ENCODE measurements at regions not wholly inside any gene's neighbourhood (a gene's known extent, or its start where the extent isn't known, plus 50 kb on each side); places are given as distances from the start of the nearest gene placed in this dataset.

DNA sequence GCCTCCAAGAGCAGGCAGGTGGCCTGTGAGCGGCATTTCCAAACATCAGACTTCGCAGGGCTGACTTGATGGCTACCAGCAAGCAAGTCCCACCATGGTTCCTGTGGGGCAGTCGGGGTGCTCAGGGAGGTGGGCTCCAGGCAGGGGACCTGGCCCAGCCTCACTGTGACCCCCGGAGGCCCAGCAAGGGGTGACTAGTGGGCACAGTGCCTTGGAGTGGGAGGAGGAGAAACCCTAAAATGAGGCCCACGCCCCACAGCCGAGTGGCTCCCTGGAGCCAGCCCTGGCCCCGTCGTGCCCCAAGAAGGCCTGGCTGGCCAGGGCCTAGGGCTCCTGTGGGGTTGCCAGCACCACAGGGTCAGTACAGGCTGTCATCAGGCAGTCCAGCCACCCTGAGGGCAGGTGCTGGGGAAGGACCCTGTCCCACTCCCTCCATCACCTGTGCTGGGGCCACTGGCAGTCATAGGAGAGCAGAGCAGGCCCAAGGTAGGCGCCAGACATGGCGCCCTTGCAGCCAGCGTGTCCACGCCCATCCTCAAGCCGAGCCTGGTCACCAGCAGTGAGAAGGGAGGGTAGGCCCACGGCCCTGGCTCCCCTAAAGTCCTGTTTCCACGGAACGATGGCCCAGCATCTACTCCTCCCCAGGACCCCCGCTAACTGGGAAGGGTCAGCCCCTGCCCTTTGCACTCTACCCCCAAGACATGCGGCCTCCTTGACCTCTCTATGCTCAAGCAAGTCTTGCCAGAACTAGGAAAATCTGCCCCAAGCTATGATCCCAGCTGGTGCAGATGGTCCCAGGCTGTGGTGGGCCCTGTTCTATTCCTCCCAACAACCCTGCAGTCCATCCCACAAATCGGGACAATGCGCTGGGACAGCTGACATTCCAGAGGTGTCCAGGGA lies 144.2 kb upstream of the C14orf180 start:
- CTCF ChIA-PET: no interaction called here
- H3K4me2 ChIP-seq: no peak overlapping the region
- H3K27ac ChIP-seq: no peak overlapping the region
- FAIRE-seq (no peak), DNase-seq (ENCODE audit: low read depth in 1 of 2, low spot score in 1 of 2) (no peak), ATAC-seq (no peak)
- WGBS (ENCODE audit: missing lambda C conversion rate): 90% methylated on average over 12 of the region's 20 CpGs
- H3K4me3 ChIP-seq: no peak overlapping the region
- no peaks in the 10 kb centered on the region for H3K4me1 ChIP-seq
- TF ChIP-seq FOSL2 (IDR thresholded peaks at IDR 0.05) (no peak), FOSL2 (CRISPR knock-in tag; IDR thresholded peaks at IDR 0.05) (no peak), NFE2L2 (conservative IDR thresholded peaks at IDR 0.05; ENCODE audit: low read length) (no peak), PHF8 (IDR thresholded peaks at IDR 0.05; ENCODE audit: borderline replicate concordance, low read depth) (no peak), CHD4 (IDR thresholded peaks at IDR 0.05; ENCODE audit: borderline replicate concordance) (no peak), TP53 (CRISPR knock-in tag; IDR thresholded peaks at IDR 0.05) (no peak), POLR2A (IDR thresholded peaks at IDR 0.05; ENCODE audit: low read length) (no peak), CEBPB (IDR thresholded peaks at IDR 0.05) (no peak), CBX2 (IDR thresholded peaks at IDR 0.05; ENCODE audit: borderline replicate concordance, low read depth) (no peak), ZC3H11A (IDR thresholded peaks at IDR 0.05) (no peak), EHMT2 (IDR thresholded peaks at IDR 0.05; ENCODE audit: low read depth) (no peak), ZSCAN20 (CRISPR knock-in tag; IDR thresholded peaks at IDR 0.05) (no peak), NR3C1 (IDR thresholded peaks at IDR 0.05) (no peak), HDAC2 (IDR thresholded peaks at IDR 0.05) (no peak), BHLHE40 (IDR thresholded peaks at IDR 0.05; ENCODE audit: low read depth, low read length) (no peak), FOSB (CRISPR knock-in tag; IDR thresholded peaks at IDR 0.05) (no peak), HOXA7 (CRISPR knock-in tag; IDR thresholded peaks at IDR 0.05) (no peak), CHD2 (IDR thresholded peaks at IDR 0.05; ENCODE audit: low read length, partially characterized antibody) (no peak)
- TF ChIP-seq, protein P1, sequence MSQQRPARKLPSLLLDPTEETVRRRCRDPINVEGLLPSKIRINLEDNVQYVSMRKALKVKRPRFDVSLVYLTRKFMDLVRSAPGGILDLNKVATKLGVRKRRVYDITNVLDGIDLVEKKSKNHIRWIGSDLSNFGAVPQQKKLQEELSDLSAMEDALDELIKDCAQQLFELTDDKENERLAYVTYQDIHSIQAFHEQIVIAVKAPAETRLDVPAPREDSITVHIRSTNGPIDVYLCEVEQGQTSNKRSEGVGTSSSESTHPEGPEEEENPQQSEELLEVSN (IDR thresholded peaks at IDR 0.05; ENCODE audit: borderline replicate concordance, low read depth): no peak
- TF ChIP-seq, protein P2, sequence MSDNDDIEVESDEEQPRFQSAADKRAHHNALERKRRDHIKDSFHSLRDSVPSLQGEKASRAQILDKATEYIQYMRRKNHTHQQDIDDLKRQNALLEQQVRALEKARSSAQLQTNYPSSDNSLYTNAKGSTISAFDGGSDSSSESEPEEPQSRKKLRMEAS (IDR thresholded peaks at IDR 0.05): no peak
- POLR2A ChIA-PET: no interaction called here
- no peaks in the 10 kb centered on the region for H3K9me3 ChIP-seq

DNA sequence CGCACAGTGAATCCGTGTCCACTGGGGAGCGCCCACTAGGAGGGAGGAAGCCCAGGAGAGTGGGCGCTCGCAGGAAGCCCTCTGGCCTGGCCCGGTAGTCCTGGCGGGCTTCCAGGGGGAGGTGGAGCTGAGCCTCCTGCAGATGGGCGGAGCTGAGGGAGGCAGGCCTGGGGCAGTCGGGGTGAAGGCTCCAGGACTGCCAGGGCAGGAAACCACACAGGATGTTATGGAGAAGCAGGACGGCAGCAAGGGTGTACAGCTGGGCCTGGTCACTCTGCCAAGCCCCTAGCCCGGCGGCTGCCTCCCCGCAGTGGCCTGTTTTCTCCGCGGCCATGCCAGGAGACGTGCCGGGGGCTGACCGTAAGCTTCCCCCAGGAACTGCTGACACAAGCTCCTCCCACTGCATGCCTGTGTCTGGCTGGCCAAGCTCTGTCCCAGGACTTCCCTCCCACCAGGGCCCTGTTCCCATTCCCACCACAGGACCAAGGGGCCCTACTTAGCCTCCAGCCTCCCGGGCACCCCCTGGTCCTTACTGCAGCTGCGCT lies 143.4 kb upstream of the C14orf180 start:
- TF ChIP-seq RNF2 (IDR thresholded peaks at IDR 0.05; ENCODE audit: borderline replicate concordance, low read depth) (no peak), HDAC2 (IDR thresholded peaks at IDR 0.05) (no peak)
- TF ChIP-seq, protein P3, sequence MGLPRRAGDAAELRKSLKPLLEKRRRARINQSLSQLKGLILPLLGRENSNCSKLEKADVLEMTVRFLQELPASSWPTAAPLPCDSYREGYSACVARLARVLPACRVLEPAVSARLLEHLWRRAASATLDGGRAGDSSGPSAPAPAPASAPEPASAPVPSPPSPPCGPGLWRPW (IDR thresholded peaks at IDR 0.05): no peak
- Histone ChIP-seq H3K4me3 (no peak overlapping the region), H3K4me2 (no peak overlapping the region), H3K9me3 (no peaks in the 10 kb centered on the region), H3K4me1 (no peaks in the 10 kb centered on the region), H3K27ac (no peak overlapping the region)
- no peak for FAIRE-seq
- DNase-seq (ENCODE audit: low read depth in 1 of 2, low spot score in 1 of 2): no peak
- peak in 1 of 2 experiments; percentile 8; a peak in 1 of 6 replicates for ATAC-seq
- ChIA-PET POLR2A (no interaction called here), CTCF (no interaction called here)
- WGBS (ENCODE audit: missing lambda C conversion rate): 81% methylated on average over 17 of the region's 20 CpGs

DNA sequence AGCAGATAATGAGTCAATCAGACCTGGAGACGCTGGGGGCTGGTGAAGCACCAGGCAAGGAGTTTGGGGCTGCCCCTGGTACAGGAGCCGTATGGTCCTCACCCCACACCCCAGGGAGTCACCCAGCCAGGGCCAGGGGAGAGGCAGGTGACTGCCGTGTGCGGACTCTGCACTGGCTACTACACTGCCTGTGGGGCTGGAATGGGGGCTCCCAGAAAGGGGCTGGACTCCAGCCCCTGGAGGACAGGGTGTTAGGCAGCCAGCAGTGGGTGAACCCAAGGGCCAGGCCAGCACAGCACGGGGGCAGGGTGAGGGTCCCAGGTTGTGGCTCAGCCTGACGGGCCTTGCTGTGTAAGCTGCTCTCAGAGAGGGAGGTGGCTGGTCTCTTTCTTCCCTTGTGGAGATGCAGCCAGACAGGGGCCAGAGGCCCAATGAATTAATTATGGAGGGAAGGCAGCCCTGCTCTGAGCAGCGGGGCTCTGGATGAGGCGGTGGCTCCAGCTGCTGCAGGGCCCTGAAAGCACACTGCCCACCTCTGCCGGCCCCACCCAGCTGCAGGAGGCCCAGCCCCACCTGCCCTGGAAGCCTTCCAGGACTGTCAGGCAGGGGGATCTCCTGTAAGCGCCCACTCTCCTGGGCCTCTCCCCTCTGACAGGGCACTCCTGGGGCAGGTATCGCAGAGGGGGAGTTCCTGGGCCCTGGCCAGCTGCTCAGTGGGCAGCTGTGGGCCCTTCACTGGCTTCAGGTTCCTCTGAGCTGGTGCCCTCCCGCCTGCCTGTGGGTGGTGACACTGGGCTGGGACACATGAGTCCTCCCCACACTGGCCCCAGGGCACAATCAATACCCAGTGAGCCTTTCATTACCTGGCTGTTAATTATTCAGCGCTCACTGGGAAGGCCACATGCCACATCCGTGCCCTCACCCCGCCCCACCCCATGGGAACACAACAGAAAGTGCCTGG lies 142.5 kb upstream of the C14orf180 start:
- H3K27ac ChIP-seq: no peak overlapping the region
- no peaks in the 10 kb centered on the region for H3K9me3 ChIP-seq
- ATAC-seq (no peak), FAIRE-seq (no peak), DNase-seq (ENCODE audit: low read depth in 1 of 2, low spot score in 1 of 2) (no peak)
- POLR2A ChIA-PET: no interaction called here
- CTCF ChIA-PET: interaction anchor here (2.0 kb wide), 1 partner anchor 128 kb away, joined by 5 read pairs; no protein-coding TSS in a partner anchor
- no peak overlapping the region for H3K4me2 ChIP-seq
- H3K4me3 ChIP-seq: no peak overlapping the region
- TF ChIP-seq RNF2 (IDR thresholded peaks at IDR 0.05; ENCODE audit: borderline replicate concordance, low read depth): no peak
- TF ChIP-seq TP53 (CRISPR knock-in tag; IDR thresholded peaks at IDR 0.05): no peak
- TF ChIP-seq, protein P4, sequence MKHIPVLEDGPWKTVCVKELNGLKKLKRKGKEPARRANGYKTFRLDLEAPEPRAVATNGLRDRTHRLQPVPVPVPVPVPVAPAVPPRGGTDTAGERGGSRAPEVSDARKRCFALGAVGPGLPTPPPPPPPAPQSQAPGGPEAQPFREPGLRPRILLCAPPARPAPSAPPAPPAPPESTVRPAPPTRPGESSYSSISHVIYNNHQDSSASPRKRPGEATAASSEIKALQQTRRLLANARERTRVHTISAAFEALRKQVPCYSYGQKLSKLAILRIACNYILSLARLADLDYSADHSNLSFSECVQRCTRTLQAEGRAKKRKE (CRISPR knock-in tag; IDR thresholded peaks at IDR 0.05; ENCODE audit: low read depth): no peak
- TF ChIP-seq KDM5A (IDR thresholded peaks at IDR 0.05): no peak
- TF ChIP-seq NPAS2 (CRISPR knock-in tag; IDR thresholded peaks at IDR 0.05; ENCODE audit: borderline replicate concordance): no peak
- TF ChIP-seq CHD2 (IDR thresholded peaks at IDR 0.05; ENCODE audit: low read length, partially characterized antibody): no peak
- TF ChIP-seq, protein P3 (IDR thresholded peaks at IDR 0.05): no peak
- WGBS (ENCODE audit: missing lambda C conversion rate): 71% methylated on average over 9 of the region's 15 CpGs
- H3K4me1 ChIP-seq: no peaks in the 10 kb centered on the region

Measured in A549 (cell line).